ENCODE measurements at regions not wholly inside any gene's neighbourhood (a gene's known extent, or its start where the extent isn't known, plus 50 kb on each side); places are given as distances from the start of the nearest gene placed in this dataset.

- Histone ChIP-seq H3K27ac (no peak overlapping the region), H3K36me3 (no peaks in the 10 kb centered on the region), H3K27me3 (no peaks in the 10 kb centered on the region), H3K4me1 (no peaks in the 10 kb centered on the region), H3K4me3 (no peak overlapping the region), H3K9me3 (no peaks in the 10 kb centered on the region)
- DNase-seq, result no peak
- TF ChIP-seq EP300 (IDR thresholded peaks at IDR 0.05) (no peak), CTCF (IDR thresholded peaks at IDR 0.05) (no peak), POLR2AphosphoS5 (IDR thresholded peaks at IDR 0.05) (no peak), POLR2A (IDR thresholded peaks at IDR 0.05) (no peak)
- intact Hi-C loops (cut with DNase I), result no loop called here
- whole genome bisulfite sequencing, 2 donors, result 76 to 82% methylated on average over 5 of the region's 5 CpGs
Measured at GRCh38 chr4:153929675-153930074, 140.8 kb upstream of the SFRP2 start.

DNA sequence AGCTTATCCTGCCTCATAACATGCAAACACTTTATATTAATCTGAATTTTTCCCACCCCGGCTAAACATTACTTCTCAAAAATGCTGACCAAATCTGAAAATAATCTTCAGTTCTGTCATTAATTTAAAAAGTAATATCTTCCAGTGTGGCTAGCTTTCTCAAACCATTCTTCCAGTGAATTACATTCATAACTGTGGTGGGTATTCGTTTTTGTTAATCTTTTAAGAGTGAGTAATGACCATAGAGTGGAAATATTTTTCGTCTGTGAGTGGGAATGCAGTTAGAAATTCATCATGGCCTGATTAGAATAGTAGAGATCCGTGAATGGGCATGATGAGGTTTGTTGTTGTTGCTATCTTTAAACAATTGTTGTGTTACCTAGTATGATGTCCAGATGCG, 138.6 kb upstream of the SFRP2 start:
- H3K4me3 ChIP-seq, result no peak overlapping the region
- DNase-seq, result no peak
- TF ChIP-seq POLR2A (IDR thresholded peaks at IDR 0.05), result no peak
- TF ChIP-seq EP300 (IDR thresholded peaks at IDR 0.05), result no peak
- no peak for TF ChIP-seq POLR2AphosphoS5 (IDR thresholded peaks at IDR 0.05)
- no peak for TF ChIP-seq CTCF (IDR thresholded peaks at IDR 0.05)
- 82 to 89% methylated on average over 5 of the region's 5 CpGs for WGBS, 2 donors
- no peaks in the 10 kb centered on the region for H3K36me3 ChIP-seq
- H3K9me3 ChIP-seq, result no peaks in the 10 kb centered on the region
- H3K27ac ChIP-seq, result no peak overlapping the region
- H3K27me3 ChIP-seq, result no peaks in the 10 kb centered on the region
- H3K4me1 ChIP-seq, result no peaks in the 10 kb centered on the region
- intact Hi-C loops (cut with DNase I), result no loop called here

- H3K4me3 ChIP-seq, result no peak overlapping the region
- 77 to 88% methylated on average over 2 of the region's 2 CpGs for WGBS, 2 donors
- intact Hi-C loops (cut with DNase I), result no loop called here
Measured at GRCh38 chr4:153922148-153922547, 133.3 kb upstream of the SFRP2 start.

DNA sequence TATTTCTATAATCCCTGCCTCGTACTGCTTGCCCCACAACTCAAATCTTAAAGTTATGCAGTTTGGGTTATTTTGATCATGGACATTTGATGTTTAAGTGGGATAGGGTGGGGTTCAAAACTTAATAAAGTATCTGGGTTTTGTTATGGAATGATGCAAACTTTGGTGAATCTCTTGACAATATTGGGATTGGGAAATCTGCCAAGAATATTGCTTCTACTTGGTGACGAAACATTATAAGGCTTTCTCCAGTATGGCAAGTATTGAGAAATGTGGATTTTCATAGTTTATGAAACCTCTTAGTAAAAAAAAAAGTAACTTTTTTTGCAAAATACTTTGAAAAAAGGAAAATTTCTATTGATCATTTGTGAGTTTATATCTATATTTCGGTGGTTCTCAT, 130.8 kb upstream of the SFRP2 start:
- no peaks in the 10 kb centered on the region for H3K36me3 ChIP-seq
- no peaks in the 10 kb centered on the region for H3K4me1 ChIP-seq
- TF ChIP-seq EP300 (IDR thresholded peaks at IDR 0.05), result no peak
- no peak for TF ChIP-seq POLR2A (IDR thresholded peaks at IDR 0.05)
- no peak for TF ChIP-seq CTCF (IDR thresholded peaks at IDR 0.05)
- no peak for TF ChIP-seq POLR2AphosphoS5 (IDR thresholded peaks at IDR 0.05)
- H3K9me3 ChIP-seq, result no peaks in the 10 kb centered on the region
- intact Hi-C loops (cut with DNase I), result no loop called here
- H3K4me3 ChIP-seq, result no peak overlapping the region
- no peak for DNase-seq
- no peak overlapping the region for H3K27ac ChIP-seq
- 80 to 92% methylated on average over 3 of the region's 3 CpGs for WGBS, 2 donors
- H3K27me3 ChIP-seq, result no peaks in the 10 kb centered on the region

More at GRCh38 chr4:153922148-153922547, 133.3 kb upstream of the SFRP2 start:
- Histone ChIP-seq H3K9me3 (no peaks in the 10 kb centered on the region), H3K36me3 (no peaks in the 10 kb centered on the region), H3K27ac (no peak overlapping the region), H3K27me3 (no peaks in the 10 kb centered on the region), H3K4me1 (no peaks in the 10 kb centered on the region)
- DNase-seq, result no peak
- TF ChIP-seq CTCF (IDR thresholded peaks at IDR 0.05) (no peak), POLR2A (IDR thresholded peaks at IDR 0.05) (no peak), POLR2AphosphoS5 (IDR thresholded peaks at IDR 0.05) (no peak), EP300 (IDR thresholded peaks at IDR 0.05) (no peak)

GRCh38 chr4:153916273-153916755, 127.4 kb upstream of the SFRP2 start:
- Histone ChIP-seq H3K4me1 (no peaks in the 10 kb centered on the region), H3K27ac (no peak overlapping the region), H3K4me3 (no peak overlapping the region), H3K36me3 (no peaks in the 10 kb centered on the region), H3K27me3 (no peaks in the 10 kb centered on the region), H3K9me3 (no peaks in the 10 kb centered on the region)
- 81 to 87% methylated on average over 5 of the region's 5 CpGs for WGBS, 2 donors
- DNase-seq, result no peak
- no peak for TF ChIP-seq EP300 (IDR thresholded peaks at IDR 0.05)
- no peak for TF ChIP-seq POLR2AphosphoS5 (IDR thresholded peaks at IDR 0.05)
- TF ChIP-seq POLR2A (IDR thresholded peaks at IDR 0.05), result no peak
- no peak for TF ChIP-seq CTCF (IDR thresholded peaks at IDR 0.05)
- intact Hi-C loops (cut with DNase I), result no loop called here

Data from sigmoid colon (tissue), 6 donors.